ENCODE measurements at regions not wholly inside any gene's neighbourhood (a gene's known extent, or its start where the extent isn't known, plus 50 kb on each side); places are given as distances from the start of the nearest gene placed in this dataset.
"Not testable (repeated sequence)": the region's sequence is repeated elsewhere in the genome, so short reads cannot be mapped to it uniquely, and the experiment has no call there.

GRCh38 chr21:14903172-14903865, 161.5 kb downstream of the NRIP1 start:
- DNase-seq (ENCODE audit: low spot score) = no peak

GRCh38 chr21:14901482-14901958, 163.3 kb downstream of the NRIP1 start:
- DNase-seq (ENCODE audit: low spot score) = no peak

GRCh38 chr21:14900611-14901010, 164.2 kb downstream of the NRIP1 start:
- DNase-seq (ENCODE audit: low spot score) = no peak

GRCh38 chr21:14900058-14900457, 164.7 kb downstream of the NRIP1 start:
- no peak for DNase-seq (ENCODE audit: low spot score)

GRCh38 chr21:14895792-14896191, 169.0 kb downstream of the NRIP1 start:
- no peak for DNase-seq (ENCODE audit: low spot score)

GRCh38 chr21:14890141-14890540, 174.7 kb downstream of the NRIP1 start:
- DNase-seq (ENCODE audit: low spot score) = no peak

- no peak for DNase-seq (ENCODE audit: low spot score)
Observed at GRCh38 chr21:14889080-14889810, 175.6 kb downstream of the NRIP1 start.

GRCh38 chr21:14888202-14888601, 176.6 kb downstream of the NRIP1 start:
- no peak for DNase-seq (ENCODE audit: low spot score)

- no peak for DNase-seq (ENCODE audit: low spot score)
Observed at GRCh38 chr21:14886001-14886400, 178.8 kb downstream of the NRIP1 start.

- no peak for DNase-seq (ENCODE audit: low spot score)
Observed at GRCh38 chr21:14883351-14883750, 181.4 kb downstream of the NRIP1 start.

- DNase-seq (ENCODE audit: low spot score) = not testable (repeated sequence)
Observed at GRCh38 chr21:14882545-14882944, 182.3 kb downstream of the NRIP1 start.

- no peak for DNase-seq (ENCODE audit: low spot score)
Observed at GRCh38 chr21:14881863-14882499, 182.8 kb downstream of the NRIP1 start.

GRCh38 chr21:14880922-14881321, 183.9 kb downstream of the NRIP1 start:
- DNase-seq (ENCODE audit: low spot score) = no peak

- no peak for DNase-seq (ENCODE audit: low spot score)
Observed at GRCh38 chr21:14879458-14879857, 185.3 kb downstream of the NRIP1 start.

GRCh38 chr21:14878971-14879370, 185.8 kb downstream of the NRIP1 start:
- DNase-seq (ENCODE audit: low spot score) = no peak

- no peak for DNase-seq (ENCODE audit: low spot score)
Observed at GRCh38 chr21:14877581-14878228, 187.1 kb downstream of the NRIP1 start.

GRCh38 chr21:14876524-14876840, 188.3 kb downstream of the NRIP1 start:
- DNase-seq (ENCODE audit: low spot score) = no peak

GRCh38 chr21:14875704-14876523, 188.9 kb downstream of the NRIP1 start:
- no peak for DNase-seq (ENCODE audit: low spot score)

GRCh38 chr21:14875186-14875585, 189.6 kb downstream of the NRIP1 start:
- DNase-seq (ENCODE audit: low spot score) = no peak

- DNase-seq (ENCODE audit: low spot score) = no peak
Observed at GRCh38 chr21:14874379-14874778, 190.4 kb downstream of the NRIP1 start.

- no peak for DNase-seq (ENCODE audit: low spot score)
Observed at GRCh38 chr21:14871861-14872260, 192.9 kb downstream of the NRIP1 start.

- DNase-seq (ENCODE audit: low spot score) = no peak
Observed at GRCh38 chr21:14870853-14871149, 194.0 kb downstream of the NRIP1 start.

Measured in hematopoietic multipotent progenitor cell treated with erythropoietin and hydrocortisone succinate and interleukin-3 and kit ligand, for 15 days (in vitro differentiated cells).